GM12891 (cell line): ENCODE measurements at regions not wholly inside any gene's neighbourhood (a gene's known extent, or its start where the extent isn't known, plus 50 kb on each side); places are given as distances from the start of the nearest gene placed in this dataset.

Experiments used
- POLR2A ChIP-seq: IDR thresholded peaks from 2 replicates; pipeline ENCODE4 v1.6.1; 2011; ENCODE audit warnings: low read depth, low read length, control low read depth
- POLR2AphosphoS5 ChIP-seq: IDR thresholded peaks from 2 replicates; pipeline ENCODE4 v1.6.1; 2011; ENCODE audit warnings: low read depth, low read length, control low read depth
- SPI1 ChIP-seq: IDR thresholded peaks from 2 replicates; pipeline ENCODE4 v1.6.1; 2011; ENCODE audit warnings: low read depth, low read length, control low read depth
- TAF1 ChIP-seq: IDR thresholded peaks from 2 replicates; pipeline ENCODE4 v1.6.1; 2011; ENCODE audit warnings: low read depth, low read length, control low read depth

DNA sequence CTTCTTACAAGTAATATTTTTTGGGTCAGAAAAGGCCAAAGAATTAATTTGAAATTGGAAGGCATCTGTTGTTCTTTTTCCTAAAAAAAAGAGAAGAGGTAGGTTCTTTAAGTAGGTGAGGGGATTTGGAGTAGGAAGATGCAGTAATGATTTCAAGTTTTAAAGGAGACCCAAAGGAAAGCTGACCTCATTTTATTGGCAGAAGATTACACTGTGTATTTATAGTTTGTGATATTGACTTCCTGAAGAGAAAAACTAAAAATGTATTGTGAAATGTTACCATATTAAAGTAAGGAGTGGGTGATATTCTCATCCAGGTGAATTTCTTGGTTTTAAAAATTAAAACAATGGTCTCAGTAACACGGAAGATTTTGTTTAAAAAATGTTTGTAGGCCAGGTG is 56.6 kb upstream of the CELF2 start:
- TF ChIP-seq POLR2A = no peak
- no peak for TF ChIP-seq TAF1
- no peak for TF ChIP-seq SPI1
- TF ChIP-seq POLR2AphosphoS5 = no peak
